ENCODE measurements at regions not wholly inside any gene's neighbourhood (a gene's known extent, or its start where the extent isn't known, plus 50 kb on each side); places are given as distances from the start of the nearest gene placed in this dataset.

DNA sequence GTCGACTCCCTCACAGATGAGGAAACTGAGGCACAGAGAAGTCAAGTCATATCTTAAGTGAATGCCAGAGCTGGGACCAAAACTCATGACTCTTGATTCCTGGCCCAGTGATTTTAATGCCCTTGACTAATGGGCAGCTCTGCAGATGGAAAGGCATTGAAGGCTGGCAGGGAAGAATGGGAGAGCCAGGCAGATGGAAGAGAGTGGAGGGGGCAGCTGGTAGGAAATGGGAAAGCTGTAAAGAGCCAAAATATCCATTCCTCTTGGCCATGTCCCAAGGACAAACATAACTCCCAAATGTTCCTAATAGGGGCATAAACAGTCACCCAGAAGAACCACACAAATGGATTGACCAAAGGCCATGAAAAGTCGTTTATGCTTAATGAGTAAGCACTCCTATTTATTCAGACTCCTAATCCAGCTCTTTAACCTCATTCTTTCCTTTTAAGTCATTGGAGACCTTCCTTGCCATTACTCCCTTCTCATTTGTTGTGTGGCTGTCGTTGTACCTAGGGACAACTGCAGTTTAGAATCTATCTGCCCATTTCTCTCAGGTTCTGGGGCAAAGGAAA lies 330.5 kb upstream of the ROPN1 start:
- no peak for TF ChIP-seq YY1 (IDR thresholded peaks at IDR 0.05; ENCODE audit: insufficient read depth, insufficient read length)
- TF ChIP-seq ZNF274 (IDR thresholded peaks at IDR 0.05; ENCODE audit: low read depth, low read length): no peak
- TF ChIP-seq SUZ12 (IDR thresholded peaks at IDR 0.05; ENCODE audit: extremely low read depth, insufficient read depth, insufficient read length): no peak
